Kasumi-1 (cell line): ENCODE measurements at regions not wholly inside any gene's neighbourhood (a gene's known extent, or its start where the extent isn't known, plus 50 kb on each side); places are given as distances from the start of the nearest gene placed in this dataset.

ENCODE experiments used
- DNase-seq, 2 experiments: peaks; one replicate each; lab custom pipeline; 2025; lab: John Stamatoyannopoulos, UW

DNA sequence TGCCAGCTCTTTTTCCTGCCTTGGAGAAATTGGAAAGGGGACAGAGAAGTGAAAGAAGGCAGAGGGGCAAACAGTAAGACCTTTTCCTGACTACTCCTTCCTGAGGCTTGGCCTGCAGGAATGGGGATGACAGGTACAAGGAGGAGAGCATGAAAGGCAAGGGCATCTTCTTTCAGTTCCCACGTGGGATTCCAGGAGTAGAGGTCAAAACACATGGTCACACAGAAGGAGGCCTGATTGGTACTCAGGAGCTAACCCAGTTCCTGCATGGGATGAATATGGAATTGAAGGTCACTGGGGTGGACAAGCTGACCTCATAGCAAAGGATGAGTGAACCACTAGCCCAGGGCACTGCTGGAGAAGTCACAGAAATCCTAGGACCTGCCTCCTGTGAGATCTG lies 112.5 kb upstream of the ZNF366 start:
- DNase-seq = no peak

DNA sequence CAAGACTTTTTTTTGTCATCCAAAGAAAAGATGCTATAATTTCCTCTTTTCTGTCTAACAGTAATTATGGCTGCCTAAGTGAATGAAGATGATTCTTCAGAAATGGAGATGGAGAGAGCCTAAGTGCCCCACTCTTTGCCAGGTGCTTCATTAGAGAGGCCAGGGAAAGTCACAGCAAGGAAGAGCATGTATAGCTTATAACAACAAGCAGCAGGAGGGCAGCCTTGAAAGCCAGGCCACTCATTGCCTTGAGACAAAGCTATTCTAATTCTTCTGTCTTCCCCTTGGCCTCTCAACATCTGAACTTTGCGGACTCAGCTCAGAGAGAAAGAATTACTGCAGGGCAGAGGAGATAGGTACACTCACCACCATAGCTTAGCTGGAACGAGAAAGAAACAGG lies 112.0 kb upstream of the ZNF366 start:
- DNase-seq = no peak

DNA sequence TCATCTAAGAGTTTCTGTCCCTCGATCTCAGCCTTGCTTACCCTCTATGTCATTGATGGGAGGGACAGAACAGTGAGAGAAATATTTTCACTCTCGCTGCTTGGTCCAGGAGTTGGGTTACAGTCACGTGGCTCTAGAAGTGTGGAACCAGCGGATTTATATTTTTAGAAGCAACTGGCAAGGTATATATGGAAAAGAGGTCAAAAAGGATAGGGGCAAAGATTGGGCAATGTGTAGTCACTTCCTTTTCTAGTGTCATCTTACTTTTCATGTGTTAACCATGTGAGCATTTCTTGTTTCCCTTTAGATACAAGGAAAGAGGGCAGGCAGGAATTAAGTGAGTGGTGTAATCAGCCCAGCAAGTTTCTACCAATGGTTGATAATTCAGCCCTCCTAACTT lies 111.5 kb upstream of the ZNF366 start:
- DNase-seq = peak; percentile 21 to 22

DNA sequence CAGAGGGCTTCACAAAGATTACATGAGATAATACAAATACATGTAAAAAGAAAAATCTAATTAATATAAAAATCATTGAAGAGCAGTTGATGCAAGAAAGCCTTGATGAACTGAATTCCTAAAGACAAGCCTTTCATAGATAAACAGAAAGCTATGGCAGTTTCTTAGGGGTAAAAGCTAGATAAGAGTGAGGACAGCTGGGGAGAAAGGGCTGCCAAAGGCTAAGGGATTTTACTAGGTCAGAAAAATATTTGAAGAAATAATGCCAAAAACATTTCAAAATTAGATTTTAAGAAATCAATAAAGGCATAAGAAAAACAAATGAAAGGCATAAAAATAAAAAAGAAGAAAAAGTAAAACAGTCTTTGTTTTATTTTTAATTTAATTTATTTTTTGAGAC lies 107.9 kb upstream of the ZNF366 start:
- no peak for DNase-seq

DNA sequence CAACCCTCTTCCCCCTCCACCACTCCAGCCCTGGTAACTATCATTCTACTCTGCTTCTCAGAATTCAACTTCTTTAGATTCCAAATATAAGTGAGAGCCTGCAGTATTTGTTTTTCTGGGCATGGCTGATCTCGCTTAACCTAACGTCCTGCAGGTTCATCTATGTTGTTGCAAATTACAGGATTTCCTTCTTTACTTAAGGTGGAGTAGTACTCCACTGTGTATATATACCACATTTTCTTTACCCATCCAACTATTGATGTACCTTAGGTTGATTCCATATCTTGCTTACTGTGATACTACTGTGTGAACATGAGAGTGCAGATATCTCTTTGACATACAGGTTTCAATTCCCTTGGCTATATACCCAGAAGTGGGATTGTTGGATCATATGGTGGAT lies 106.3 kb upstream of the ZNF366 start:
- DNase-seq = no peak

DNA sequence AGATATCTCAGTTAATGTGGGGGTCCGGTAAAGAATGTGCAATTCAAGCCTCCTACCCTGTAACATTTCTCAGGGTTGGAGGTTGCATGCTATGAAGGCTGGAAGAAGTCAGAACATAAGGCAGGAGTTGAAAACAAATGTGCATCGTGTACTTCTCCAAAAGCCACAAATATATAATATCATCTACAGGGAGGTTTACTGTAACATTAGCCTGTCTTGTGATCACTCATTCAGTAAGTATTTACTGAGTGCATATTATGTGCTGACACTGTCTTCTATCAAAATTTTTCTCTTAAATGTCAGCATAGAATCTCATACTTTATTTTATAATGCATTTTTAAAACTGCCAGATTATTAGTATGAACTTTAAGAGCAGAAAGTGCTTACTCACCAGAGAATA lies 105.6 kb upstream of the ZNF366 start:
- DNase-seq = no peak

DNA sequence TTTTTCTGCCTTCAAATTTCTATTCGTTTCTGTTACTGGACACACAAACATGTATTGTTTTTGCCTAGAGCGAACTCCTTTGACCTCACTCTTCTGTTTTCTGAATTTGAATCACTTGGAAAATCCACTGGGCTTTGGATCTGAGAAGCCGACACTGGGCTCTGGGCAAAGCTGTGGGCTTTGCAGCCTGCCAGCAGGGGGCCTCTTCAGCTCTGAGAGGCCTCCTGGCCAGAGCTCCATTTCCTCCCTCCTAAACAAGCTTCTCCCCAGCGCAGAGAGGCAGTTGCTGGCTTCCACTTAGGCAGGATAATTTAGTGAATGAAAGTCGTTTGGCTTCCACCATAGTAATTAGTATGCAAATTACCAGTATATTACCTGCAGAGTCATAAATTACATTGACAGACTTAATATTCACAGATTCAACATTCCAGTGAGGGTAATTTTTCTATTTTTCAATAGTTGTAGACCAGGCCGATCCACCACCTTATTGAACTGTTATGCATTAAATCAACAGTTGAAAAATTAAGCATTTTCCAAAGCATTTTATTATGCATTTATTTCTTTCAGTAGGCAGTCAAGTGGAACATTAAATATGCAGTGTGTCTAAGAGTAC lies 104.0 kb upstream of the ZNF366 start:
- DNase-seq = peak; percentile 73 to 77

DNA sequence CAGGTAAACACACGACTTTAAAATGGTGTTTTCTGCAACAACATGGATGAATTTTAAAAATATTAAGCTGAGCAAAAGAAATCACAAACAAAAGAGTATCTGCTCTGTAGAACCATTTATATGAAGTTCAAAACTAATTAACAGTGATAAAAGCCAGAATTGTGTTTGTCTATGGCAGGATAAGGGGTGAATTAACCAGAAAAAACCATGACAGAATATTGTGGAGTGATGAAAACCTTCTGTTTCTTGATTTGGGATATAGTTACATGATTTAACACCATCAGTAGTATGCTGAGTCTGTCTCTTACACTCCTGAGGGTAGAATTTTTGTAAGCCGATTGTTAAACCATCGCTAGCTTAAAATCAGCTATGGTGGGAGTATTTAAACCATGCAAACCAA lies 101.7 kb upstream of the ZNF366 start:
- no peak for DNase-seq

DNA sequence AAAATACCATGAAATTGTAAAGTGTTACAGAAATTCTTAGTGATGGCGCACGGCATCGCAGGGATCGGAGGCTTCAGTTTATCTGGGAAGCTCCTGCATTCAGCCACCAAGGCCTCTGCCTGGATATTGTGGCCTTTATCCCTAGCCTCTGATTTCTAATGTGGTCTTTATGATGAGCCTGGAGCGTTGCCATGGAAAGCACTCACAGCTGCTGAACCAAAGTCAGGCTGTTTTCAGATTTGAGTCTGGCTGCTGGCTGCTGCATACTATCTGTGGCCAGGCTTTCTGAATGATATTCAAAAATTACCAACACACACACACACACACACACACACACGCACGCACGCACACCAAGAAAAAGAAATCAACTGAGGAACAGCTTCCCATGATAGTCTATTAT lies 101.1 kb upstream of the ZNF366 start:
- no peak for DNase-seq

DNA sequence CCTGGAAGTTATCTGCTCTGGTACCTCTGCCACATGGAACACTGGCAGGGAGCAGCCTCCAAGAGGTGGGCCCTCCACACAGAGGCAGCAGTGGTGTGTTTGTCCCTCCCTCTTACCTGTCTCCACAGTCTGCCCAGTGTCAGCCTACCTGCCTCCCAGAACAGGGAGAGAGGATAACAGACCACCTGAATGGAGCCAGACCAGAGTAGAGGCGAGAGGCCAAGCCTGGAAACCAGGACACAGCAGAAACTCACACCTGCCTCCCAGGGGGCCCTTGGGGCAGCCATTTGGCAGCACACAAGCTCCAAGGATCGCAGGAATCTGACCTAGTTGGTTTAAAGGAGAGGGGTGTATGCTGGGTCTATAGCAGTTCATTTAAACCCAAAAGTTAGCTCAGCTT lies 100.2 kb upstream of the ZNF366 start:
- no peak for DNase-seq

DNA sequence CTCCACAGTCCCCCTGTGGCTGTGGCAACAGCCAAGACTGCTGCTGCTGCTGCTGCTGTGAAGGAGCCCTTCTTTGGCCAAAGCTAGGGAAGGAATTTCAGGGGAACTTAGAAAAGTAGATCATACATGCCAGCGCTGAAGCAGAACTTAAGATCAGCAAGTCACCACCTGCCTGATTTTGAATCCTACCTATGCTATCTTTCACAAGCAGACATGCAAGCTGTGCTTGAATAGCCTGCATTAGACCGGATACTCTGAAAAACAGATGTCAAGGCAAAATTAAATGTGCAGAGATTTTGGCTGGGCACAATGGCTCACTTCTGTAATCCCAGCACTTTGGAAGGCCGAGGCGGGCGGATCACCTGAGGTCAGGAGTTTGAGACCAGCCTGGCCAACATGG lies 99.3 kb upstream of the ZNF366 start:
- DNase-seq = no peak

DNA sequence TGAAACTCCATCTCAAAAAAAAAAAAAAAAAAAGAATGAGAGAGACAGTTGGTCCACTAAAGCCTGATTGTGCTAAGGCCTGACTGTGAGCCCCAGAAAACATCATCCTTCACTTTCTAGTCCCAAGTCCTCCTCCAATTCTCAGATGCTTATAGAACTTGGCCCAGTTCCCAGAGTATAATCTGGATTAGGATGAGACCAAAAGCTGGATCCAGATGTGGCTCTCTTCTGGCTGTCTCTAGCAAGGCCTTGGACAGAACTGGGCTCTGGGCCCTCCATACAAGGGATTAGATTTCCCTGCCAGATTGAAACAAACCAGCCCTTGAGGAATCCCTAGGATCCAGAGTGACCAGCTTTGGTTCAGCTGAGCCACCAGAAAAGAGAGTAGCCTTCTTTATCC lies 98.4 kb upstream of the ZNF366 start:
- DNase-seq = no peak

DNA sequence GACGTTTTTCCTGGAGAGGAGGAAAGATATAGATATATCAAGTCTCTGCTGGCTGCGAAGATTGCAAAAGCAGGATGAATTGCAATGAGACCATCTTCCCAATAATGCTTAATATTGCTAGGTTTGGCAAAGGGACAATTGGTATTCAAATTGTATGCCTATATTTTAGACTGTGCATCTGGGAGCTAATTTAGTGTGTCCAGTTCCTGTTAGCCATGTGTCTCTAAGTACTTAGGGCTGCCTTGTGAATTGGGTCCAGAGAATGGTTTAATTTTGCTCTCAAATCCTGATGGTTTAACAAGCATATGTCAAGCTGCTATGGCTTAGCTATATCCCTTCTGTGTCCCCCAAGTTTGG lies 97.6 kb upstream of the ZNF366 start:
- no peak for DNase-seq

DNA sequence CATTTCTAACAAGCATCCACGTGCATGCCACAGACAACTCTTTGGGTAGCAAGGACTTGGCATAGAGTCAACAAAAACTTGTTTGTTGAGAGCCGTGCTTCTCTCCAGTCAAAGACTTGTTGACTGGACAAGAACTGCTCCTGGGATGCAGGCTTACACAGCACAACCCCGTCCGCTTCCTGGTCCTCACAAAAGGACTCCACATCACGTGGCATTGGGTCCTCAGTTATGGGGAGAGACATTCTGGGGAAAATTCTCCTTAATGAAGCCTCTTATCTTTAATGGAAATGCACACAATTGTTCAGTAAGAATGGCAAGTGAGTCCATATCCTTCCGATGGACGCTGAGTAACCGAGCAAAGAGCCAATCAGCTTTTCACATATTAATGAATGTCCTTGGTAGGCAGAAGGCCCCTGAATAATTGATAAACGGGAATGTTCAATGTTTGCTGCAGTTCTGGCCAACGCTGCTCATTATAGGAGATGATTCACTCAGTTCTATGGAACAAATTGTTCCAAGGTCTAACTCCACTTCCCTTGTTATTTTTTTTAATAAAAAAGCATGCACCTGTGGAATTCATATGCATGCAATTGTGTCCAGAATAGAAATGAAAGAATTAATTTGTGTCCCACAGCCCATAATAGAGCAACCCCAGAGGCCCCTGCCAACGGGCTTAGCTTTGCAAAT lies 97.0 kb upstream of the ZNF366 start:
- DNase-seq = no peak

DNA sequence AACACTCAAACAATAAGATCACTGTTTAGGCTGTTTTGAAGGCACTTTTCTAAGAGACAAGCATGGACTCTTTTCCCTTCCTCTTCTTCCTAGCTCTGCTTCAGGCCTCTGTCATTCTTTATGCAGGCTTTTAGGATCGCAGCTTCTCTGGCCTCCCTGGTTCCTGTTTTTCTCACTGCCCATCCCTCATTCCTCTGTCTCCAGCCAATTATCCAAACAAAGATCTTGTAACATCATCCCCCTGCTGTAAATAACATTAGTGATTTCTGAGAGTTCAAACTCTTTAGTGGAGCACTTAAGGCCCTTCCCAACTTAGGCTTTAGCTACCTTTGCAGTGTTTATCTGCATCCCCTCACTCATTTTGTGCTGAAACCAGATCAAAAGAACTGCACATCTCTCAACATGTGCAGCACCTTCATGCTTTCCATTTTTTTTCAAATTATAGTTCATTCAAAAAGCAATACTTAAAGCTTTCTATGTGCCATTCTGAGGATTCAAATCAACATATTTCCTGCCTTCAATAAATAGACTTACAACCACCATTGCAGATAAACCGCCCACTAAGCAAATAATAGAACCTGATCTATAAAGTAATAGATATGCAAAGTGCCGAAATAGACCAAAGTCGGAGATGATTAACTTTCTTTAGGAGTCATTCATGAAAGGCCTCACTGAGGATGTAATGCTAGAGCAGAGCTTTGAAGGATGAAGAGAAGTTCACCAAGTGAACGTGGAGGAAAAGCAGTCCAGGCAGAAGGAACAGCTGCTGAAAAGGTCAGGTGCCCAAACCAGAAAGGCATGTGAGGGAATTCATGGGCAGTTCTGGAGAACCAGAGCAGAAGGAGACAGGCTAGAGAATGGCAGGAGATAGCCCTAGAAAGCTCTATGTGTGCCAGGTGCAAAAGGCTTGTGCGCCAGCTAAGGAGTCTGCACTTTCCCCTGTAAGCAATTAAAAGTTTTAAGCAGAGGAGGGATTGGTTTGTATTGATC lies 95.8 kb upstream of the ZNF366 start:
- DNase-seq = no peak

DNA sequence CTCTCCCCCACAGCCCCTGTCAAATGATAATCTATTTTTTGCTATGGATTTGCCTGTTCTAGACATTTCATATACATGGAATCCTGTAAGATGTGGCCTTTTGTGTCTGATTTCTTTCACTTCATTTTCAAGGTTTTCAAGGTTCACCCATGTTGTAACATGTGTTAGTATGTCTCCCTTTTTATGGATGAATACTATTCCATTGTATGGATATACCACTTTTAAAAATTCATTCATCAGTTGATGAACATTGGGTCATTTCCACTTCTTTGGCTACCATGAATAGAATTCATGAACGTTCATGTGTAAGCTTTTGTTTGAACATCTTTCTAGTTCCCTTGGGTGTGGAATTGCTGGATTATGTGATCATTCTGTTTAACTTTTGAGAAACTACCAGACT lies 94.7 kb upstream of the ZNF366 start:
- no peak for DNase-seq

DNA sequence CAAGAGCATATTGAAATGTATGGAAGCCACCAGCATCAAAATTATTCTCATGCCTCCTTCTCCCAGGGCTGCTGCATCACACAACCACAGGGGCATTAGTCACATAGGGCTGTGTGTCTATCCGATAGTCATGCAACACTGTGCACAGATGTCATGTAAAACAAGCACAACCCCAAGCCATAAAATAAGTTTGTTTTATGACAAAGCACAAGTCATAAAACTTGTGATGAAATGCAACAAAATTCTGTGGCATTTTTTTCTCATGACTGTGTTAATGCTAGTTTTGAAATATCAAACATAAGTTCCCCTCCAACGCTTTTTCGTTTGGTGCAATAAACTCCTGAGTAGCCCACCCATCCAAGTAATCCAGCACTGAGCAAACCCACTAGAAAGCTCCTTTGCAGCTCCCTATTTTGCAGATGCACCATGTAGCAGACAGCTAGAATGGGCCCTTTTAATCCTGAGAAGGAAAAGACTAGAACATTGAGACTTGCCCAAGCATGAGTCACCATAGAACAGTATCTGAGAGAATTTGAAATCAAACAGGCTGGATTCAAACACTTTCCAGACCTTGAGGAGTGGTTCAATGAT lies 93.3 kb upstream of the ZNF366 start:
- no peak for DNase-seq

DNA sequence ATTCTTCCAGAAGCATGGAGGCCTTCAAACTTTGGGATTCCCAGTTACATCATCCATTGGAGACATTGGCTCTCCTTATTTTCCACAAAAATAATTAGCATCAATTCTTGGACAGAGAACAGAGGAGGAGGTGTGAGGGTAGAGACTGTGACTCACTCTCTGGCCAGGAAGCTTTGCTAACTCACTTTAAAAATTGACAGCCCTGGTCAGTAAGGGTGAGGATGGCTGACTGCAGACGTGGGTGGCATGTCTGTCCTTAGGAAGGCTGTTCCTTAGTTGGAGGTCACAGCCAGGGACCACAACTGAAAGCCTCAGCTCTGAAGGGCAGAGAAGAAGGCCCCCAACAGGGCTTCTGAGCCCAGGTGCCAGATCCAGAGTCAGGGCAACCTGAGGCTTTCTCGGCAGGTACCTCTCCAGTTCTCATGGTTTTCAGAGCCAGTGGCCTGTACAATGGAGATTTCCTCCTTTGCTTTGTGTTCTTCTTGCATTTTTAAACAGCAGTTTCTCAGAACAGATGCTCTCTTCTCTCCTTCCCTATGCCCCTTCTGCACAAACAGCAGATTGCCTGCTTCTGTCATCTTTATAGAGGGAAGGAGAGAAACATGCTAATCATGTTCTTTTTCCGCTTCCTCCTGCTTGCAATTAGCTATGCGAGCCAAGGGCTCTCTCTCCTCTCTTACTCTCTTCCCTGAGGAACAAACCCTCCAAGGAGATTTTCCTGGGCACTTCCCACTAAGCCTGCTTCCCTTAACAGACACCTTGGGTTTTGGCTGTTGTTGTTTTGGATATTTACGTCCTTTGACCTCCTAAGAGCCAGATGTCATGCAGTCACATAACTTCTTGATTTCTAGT lies 92.5 kb upstream of the ZNF366 start:
- DNase-seq = no peak

DNA sequence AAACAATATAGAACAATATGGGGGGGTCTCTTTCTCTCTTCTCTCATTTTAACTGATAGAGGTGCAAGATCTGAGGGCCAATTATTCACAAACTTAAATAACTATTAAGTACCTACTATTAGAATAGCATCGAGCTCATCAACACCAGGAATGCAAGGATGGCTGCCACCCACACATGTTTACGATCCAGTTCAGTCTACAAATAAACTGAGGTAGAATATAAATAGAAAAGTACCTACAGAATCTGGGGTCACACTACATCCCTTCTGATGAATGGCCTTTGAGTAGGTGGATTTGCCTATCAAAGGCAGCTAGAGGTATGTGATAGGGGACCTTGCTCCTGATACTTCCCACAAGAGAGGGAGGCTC lies 91.8 kb upstream of the ZNF366 start:
- no peak for DNase-seq

DNA sequence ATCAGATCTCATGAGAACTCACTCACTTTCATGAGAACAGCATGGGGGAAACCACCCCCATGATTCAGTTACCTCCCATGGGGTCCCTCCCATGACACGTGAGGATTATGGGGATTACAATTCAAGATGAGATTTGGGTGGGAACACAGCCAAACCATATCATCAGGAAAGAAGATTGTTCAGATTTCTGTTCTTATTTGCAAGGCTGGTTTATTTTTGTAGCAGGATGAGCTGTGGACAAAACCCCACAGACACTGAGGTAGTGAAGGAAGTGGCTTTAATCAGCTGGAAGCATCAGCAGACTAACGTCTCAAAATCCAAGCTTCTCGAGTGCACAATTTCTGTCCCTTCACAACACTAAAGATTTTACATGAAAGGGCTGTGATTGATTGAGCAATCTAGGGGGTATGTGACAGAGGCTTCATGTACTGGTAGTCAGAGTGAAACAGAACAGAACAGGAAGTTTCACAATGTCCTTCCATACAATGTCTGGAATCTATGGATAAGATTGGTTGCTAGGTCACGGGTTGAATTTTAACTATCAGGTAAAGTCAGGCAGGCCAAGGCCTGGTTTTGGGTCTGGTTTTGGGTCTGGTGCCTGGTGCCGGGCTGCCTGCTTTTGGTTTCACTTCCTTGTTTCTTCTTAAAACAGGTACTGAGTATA lies 91.3 kb upstream of the ZNF366 start:
- DNase-seq = peak; percentile 60 to 61

DNA sequence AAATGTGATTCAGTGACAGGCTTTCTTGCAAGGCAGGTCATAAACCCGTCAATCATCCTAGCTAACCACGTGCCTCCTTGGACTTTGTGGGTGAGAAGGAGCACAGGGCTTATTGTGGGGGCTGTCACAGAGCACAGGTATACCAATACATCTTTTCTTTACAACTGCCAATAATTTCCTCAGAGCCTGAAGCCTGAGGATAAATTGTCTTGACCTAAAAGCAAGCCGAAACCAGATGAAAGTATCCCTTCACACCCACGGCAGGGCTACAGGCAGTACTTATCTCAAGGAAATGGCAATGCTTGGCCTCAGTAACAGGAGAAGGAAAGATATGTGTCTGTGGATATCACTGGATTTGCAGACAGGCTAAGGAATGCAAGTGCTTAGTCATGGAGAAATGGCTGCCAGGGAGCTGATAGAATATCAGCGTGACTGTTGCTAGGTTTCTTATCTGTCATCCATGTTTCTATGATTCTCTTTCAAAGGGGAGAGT lies 90.3 kb upstream of the ZNF366 start:
- DNase-seq = no peak
